ENCODE measurements at regions not wholly inside any gene's neighbourhood (a gene's known extent, or its start where the extent isn't known, plus 50 kb on each side); places are given as distances from the start of the nearest gene placed in this dataset.
"Not testable (repeated sequence)": the region's sequence is repeated elsewhere in the genome, so short reads cannot be mapped to it uniquely, and the experiment has no call there.

DNA sequence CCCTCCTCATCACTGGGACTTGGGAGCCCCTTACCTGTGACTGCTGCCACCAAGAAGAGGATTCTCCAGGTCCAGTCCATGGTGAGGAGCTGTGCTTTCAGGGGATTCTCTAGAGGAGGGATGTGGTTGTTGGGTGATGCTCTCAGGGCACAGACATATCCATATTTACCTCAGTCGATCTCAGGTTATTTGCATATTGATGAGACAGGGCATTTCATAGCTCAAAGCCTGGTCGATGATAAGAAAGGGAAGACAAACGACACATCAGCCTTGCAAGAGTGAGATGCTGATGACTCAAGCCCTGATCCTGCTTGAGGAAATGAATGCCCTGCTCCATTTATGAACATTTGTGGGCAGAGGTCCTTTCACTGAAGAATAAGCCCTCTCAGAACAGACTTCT lies 981.0 kb downstream of the TMEM121 start:
- no peak for DNase-seq (ENCODE audit: low read depth in 4 of 4, low spot score in 3 of 4)

GRCh38 chr14:106508216-106508615 lies 981.8 kb downstream of the TMEM121 start:
- DNase-seq (ENCODE audit: low read depth in 4 of 4, low spot score in 3 of 4) = no peak

- DNase-seq (ENCODE audit: low read depth in 4 of 4, low spot score in 3 of 4) = no peak
These were observed 982.8 kb downstream of the TMEM121 start for GRCh38 chr14:106509176-106509575.

DNA sequence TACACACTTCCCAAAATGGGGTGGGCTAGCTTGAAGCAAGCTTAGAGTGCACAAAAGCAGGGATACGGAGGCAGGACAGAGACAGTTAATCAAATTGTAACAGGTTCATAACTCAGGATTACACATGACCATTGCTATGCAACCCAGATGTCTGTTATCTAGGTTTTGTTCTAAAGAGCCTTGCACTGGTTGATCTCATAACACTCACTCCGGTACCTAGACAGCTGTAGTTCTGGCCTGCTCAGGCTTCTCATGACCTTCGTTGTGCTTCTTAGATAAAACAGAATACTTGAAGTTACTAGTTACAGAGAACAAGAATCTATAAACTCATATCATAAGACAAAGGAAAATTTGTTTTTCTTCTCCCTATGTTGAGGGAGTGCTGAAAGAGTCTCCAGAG lies 983.4 kb downstream of the TMEM121 start:
- DNase-seq (ENCODE audit: low read depth in 4 of 4, low spot score in 3 of 4) = no peak

- DNase-seq (ENCODE audit: low read depth in 4 of 4, low spot score in 3 of 4) = no peak
These were observed 984.8 kb downstream of the TMEM121 start for GRCh38 chr14:106511006-106511799.

- no peak for DNase-seq (ENCODE audit: low read depth in 4 of 4, low spot score in 3 of 4)
These were observed 985.4 kb downstream of the TMEM121 start for GRCh38 chr14:106511800-106512198.

GRCh38 chr14:106513302-106513701 lies 986.9 kb downstream of the TMEM121 start:
- no peak for DNase-seq (ENCODE audit: low read depth in 4 of 4, low spot score in 3 of 4)

DNA sequence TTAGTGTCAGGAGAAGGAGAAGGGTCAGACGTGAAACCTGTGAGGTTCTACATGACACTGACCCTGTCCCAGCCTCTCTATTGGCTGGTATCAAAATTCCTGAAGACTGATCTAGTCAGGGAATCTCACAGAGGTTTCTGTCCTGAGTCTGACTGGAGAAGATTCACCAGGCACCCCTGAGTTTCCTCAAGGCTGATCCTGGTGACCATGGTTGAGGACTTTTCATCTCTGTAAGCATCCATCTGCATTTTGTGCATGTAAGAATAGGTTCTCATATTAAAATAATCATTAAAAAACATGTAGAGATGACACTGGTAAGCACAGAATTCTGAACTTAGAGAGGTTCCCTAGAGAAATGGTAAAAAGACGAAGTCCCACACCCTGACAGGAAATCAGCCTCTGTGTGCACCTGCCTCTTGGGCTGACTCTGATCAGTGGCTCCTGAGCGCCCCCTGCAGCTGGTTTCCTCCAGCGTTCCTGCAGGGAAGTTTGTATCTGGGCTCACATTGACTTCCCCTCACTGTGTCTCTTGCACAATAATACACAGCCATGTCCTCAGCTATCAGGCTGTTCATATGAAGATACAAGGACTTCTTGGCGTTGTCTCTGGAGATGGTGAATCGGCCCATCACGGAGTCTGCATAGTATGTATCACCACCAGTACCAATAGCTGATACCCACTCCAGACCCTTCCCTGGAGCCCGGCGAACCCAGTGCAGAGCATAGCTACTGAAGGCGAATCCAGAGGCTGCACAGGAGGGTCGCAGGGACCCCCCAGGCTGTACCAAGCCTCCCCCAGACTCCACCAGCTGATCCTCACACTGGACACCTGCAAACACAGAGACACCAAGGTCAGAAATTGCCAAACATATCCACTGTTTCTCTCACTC lies 991.9 kb downstream of the TMEM121 start:
- DNase-seq (ENCODE audit: low read depth in 4 of 4, low spot score in 3 of 4) = no peak

- not testable (repeated sequence) for DNase-seq (ENCODE audit: low read depth in 4 of 4, low spot score in 3 of 4)
These were observed 995.7 kb downstream of the TMEM121 start for GRCh38 chr14:106522118-106522517.

DNA sequence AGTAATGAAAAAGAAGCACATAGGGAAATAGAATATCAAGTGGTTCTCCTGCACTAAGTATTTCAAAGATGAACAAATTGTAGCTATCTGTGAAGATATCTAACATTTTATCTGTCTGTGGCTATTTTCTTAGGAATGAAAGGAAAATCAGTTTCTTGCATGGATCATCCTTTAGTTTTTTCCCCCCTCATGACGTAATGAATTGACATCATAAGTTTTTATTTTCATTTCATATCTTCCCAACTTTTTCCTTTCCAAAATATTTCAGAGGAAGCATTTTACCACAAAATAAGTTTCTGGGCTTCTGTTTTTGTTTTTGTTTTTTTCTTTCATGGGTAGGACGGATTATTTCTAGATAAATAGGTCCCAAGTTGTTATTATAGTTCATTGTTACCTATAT lies 996.6 kb downstream of the TMEM121 start:
- DNase-seq (ENCODE audit: low read depth in 4 of 4, low spot score in 3 of 4) = no peak

GRCh38 chr14:106528717-106529116 lies 1002.3 kb downstream of the TMEM121 start:
- DNase-seq (ENCODE audit: low read depth in 4 of 4, low spot score in 3 of 4) = no peak

- DNase-seq (ENCODE audit: low read depth in 4 of 4, low spot score in 3 of 4) = no peak
These were observed 1003.6 kb downstream of the TMEM121 start for GRCh38 chr14:106530031-106530422.

DNA sequence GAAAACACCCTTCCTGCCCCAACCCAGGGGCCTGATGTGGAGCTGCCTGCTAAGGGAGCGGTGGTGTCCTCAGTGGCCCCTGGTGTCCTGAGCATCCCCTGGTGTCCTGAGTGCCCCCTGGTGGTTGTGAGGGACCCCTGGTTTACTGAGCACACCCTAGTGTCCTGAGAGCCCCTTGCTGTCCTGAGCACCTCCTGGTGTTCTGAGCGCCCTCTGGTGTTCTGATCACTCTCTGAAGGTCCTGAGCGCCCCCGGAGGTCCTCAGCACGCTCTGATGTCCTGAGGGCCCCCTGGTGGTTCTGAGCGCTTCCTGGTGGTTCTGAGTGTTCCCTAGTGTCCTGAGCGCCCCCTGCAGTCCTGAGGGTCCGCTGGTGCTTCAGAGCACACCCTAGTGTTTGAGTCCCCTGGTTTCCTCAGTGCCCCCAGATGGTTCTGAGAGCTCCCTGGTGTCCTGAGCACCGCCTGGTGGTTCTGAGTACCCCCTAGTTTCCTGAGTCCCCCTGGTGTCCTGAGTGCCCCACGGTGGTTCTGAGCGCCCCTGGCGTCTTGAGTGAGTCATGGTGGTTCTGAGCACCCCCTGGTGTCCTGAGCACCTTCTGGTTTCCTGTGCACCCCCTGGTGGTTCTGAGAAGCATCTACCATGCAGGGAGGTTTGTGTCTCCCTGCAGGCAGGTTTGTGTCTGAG lies 1004.2 kb downstream of the TMEM121 start:
- DNase-seq (ENCODE audit: low read depth in 4 of 4, low spot score in 3 of 4) = no peak

- not testable (repeated sequence) for DNase-seq (ENCODE audit: low read depth in 4 of 4, low spot score in 3 of 4)
These were observed 1011.2 kb downstream of the TMEM121 start for GRCh38 chr14:106537597-106537996.

- no peak for DNase-seq (ENCODE audit: low read depth in 4 of 4, low spot score in 3 of 4)
These were observed 1011.8 kb downstream of the TMEM121 start for GRCh38 chr14:106538201-106538600.

DNA sequence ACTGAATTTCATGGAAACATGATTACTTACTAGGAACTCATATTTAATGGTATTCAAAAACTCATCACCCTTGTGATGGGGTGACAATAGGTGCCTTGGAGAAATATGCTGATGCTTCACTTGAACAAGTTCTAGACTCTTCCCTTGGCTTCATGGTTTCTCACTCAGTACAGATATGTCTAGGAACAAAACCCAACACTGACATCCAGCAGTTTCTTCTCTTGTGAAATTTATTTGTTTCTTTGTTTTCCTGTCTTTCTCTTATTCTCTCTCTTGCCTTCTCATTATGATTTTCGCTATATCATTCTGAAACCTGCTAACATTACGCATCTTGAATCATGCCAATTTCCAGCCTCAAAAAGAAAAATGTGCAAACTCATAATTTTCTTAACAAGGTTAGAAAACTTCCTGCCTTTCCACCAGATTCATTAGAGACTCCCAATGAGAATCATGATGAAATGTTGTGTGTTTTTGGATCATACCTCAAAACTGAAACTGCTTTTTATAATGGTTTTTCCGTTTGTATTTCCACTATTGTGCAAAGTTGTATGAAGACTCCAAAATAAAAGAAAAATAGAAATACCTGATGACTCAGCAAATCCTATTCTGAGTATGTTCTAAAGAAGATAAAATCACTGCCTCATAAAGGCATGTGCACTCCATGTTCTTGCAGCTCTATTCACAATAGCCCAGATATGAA lies 1021.5 kb downstream of the TMEM121 start:
- DNase-seq (ENCODE audit: low read depth in 4 of 4, low spot score in 3 of 4) = no peak

GRCh38 chr14:106549064-106549463 lies 1022.7 kb downstream of the TMEM121 start:
- no peak for DNase-seq (ENCODE audit: low read depth in 4 of 4, low spot score in 3 of 4)

DNA sequence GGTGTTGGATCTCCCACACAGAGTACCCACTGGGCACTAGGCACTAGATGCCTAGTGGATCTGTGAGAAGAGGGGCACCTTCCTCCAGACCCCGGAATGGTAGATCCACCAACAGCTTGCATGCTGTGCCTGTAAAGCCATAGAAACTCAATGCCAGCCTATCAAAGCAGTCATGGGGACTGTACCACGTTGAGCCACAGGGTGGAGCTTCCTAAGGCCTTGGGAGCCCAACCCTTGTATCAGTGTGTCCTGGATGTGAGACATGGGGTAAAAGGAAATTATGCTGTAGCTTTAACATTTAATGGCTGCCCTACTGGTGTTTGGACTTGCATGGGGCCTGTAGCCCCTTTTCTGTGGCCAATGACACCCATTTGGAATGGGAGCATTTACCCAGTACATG lies 1024.9 kb downstream of the TMEM121 start:
- DNase-seq (ENCODE audit: low read depth in 4 of 4, low spot score in 3 of 4) = no peak

DNA sequence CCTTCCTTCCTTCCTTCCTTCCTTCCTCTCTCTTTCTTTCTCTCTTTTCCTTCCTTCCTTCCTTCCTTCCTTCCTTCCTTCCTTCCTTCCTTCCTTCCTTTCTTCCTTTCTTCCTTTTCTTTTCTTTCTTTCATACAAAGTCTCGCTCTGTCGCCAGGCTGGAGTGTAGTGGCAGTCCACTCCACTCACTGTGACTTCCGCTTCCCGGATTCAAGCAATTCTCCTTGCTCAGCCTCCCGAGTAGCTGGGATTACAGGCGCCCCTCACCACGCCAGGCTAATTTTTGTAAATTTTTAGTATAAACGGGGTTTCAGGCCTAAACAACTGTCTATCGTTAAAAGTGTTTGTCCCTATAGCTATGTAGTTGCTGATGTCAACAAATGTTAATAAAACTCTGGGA lies 1029.8 kb downstream of the TMEM121 start:
- not testable (repeated sequence) for DNase-seq (ENCODE audit: low read depth in 4 of 4, low spot score in 3 of 4)

DNA sequence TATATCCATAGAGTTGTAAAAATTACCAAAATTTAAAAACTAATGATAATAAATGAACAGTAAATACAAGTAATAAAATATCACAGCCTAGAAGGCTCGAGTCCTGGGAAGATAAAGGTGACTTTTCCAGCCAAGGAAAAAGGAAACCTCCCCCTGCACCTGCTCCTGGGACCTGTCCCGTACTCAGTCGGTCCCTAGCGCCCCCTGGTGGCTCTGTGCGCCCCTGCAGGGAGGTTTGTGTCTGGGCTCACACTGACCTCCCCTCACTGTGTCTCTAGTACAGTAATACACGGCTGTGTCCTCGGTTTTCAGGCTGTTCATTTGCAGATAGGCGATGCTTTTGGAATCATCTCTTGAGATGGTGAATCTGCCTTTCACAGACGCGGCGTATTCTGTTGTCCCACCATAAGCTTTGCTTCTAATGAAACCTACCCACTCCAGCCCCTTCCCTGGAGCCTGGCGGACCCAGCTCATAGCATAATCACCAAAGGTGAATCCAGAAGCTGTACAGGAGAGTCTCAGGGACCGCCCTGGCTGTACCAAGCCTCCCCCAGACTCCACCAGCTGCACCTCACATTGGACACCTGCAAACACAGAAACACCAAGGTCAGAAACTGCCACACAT lies 1030.4 kb downstream of the TMEM121 start:
- no peak for DNase-seq (ENCODE audit: low read depth in 4 of 4, low spot score in 3 of 4)
